PC-3 (cell line): ENCODE measurements at regions not wholly inside any gene's neighbourhood (a gene's known extent, or its start where the extent isn't known, plus 50 kb on each side); places are given as distances from the start of the nearest gene placed in this dataset.

Experiments
- EZH2phosphoT487 ChIP-seq: fragments of 300-600 bp; sonication (generic); IDR thresholded peaks from 2 replicates; pipeline ENCODE4 v1.6.1; 2018; ENCODE audit warnings: mild to moderate bottlenecking, antibody characterized with exemption, low read length, borderline replicate concordance
- TF ChIP-seq, protein P1 (sequence below): fragments of 300-600 bp; sonication (generic); conservative IDR thresholded peaks from 2 replicates; pipeline ENCODE4 v1.5.1; 2017; ENCODE audit warnings: antibody characterized with exemption, low read depth, mild to moderate bottlenecking, low read length

DNA sequence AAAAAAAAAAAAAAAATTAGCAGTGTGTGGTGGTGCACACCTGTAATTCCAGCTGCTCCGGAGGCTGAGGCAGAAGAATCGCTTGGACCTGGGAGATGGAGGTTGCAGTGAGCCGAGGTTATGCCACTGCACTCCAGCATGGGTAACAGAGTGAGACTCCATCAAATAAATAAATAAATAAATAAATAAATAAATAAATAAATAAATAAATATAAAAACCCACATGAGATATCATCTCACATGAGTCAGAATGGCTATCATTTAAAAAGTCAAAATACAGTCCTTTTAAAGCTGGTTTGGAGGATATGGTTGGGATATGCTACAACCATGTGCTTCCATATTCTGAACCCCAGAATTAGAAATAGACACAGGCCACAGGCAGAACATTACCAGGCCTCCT lies 114.3 kb downstream of the WSCD1 start:
- TF ChIP-seq, protein P1, sequence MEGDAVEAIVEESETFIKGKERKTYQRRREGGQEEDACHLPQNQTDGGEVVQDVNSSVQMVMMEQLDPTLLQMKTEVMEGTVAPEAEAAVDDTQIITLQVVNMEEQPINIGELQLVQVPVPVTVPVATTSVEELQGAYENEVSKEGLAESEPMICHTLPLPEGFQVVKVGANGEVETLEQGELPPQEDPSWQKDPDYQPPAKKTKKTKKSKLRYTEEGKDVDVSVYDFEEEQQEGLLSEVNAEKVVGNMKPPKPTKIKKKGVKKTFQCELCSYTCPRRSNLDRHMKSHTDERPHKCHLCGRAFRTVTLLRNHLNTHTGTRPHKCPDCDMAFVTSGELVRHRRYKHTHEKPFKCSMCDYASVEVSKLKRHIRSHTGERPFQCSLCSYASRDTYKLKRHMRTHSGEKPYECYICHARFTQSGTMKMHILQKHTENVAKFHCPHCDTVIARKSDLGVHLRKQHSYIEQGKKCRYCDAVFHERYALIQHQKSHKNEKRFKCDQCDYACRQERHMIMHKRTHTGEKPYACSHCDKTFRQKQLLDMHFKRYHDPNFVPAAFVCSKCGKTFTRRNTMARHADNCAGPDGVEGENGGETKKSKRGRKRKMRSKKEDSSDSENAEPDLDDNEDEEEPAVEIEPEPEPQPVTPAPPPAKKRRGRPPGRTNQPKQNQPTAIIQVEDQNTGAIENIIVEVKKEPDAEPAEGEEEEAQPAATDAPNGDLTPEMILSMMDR = no peak
- no peak for TF ChIP-seq EZH2phosphoT487
